HG02938 (cell line): ENCODE measurements at regions not wholly inside any gene's neighbourhood (a gene's known extent, or its start where the extent isn't known, plus 50 kb on each side); places are given as distances from the start of the nearest gene placed in this dataset.

Experiments used
- ATAC-seq: cut with Tn5 transposase; IDR thresholded peaks from one replicate; pipeline ENCODE4 v1.9.1; 2021; ENCODE audit warnings: mild to moderate bottlenecking, moderate library complexity; ENCODE audit not compliant: unreplicated experiment

DNA sequence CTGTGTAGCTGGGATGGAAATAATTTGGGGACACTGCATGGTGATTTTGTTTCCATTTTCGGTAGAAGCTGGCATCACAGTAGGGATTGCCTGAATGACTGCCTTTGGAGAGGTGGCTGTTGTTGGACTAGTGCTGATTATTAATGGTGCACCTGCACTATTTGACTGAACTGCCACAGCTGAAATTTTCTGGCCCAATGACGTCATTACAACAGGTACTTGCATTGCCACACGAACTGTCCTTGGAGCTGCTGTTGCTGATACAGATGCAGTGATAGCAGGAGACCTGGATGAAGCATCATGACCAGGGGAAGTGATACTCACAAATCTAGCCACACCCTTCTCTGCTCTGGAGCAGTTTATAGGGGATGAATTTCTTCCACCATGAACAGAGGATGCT is 95.6 kb upstream of the FOXC1 start:
- no peak for ATAC-seq

- ATAC-seq: no peak
Observed at GRCh38 chr6:1515280-1515679, 94.4 kb upstream of the FOXC1 start.

DNA sequence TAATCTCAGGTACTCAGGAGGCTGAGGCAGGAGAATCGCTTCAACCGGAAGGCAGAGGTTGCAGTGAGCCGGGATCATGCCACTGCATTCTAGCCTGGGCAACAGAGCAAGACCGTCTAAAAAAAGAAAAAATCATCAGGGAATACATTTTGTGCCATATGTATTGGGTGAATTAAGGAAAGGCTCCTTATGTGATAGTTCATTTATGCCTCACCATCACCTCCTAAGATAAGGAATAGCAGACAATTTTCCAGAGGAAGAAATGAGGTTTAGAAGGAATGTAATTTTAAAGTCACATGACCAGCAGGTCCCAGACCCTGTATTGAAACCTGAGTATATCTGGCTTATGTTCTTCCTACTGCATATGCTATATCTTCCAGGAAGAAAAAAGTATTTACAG is 93.9 kb upstream of the FOXC1 start:
- ATAC-seq: no peak

GRCh38 chr6:1516742-1517520 is 92.8 kb upstream of the FOXC1 start:
- no peak for ATAC-seq

- no peak for ATAC-seq
Observed at GRCh38 chr6:1518855-1519254, 90.9 kb upstream of the FOXC1 start.

DNA sequence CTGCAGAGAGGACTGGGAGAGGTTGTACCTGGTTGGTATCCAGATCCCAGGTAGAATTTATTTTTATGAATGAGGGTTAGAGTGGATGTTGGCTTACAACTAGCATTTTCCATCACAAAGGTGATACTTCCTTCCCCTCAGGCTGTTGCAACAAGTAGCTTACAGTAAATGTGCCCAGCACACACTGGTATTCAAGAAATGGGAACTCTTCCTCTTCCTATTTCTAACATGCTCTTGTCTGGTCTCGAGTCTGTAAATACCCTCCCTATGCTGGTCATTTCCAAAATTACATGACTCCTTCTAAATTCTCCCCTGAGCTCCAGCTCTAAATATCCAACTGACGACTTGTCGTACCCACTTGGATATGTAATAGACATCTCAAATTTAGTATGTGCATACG is 90.1 kb upstream of the FOXC1 start:
- no peak for ATAC-seq

GRCh38 chr6:1522779-1523178 is 86.9 kb upstream of the FOXC1 start:
- ATAC-seq: no peak

- ATAC-seq: no peak
Observed at GRCh38 chr6:1524040-1524480, 85.7 kb upstream of the FOXC1 start.

DNA sequence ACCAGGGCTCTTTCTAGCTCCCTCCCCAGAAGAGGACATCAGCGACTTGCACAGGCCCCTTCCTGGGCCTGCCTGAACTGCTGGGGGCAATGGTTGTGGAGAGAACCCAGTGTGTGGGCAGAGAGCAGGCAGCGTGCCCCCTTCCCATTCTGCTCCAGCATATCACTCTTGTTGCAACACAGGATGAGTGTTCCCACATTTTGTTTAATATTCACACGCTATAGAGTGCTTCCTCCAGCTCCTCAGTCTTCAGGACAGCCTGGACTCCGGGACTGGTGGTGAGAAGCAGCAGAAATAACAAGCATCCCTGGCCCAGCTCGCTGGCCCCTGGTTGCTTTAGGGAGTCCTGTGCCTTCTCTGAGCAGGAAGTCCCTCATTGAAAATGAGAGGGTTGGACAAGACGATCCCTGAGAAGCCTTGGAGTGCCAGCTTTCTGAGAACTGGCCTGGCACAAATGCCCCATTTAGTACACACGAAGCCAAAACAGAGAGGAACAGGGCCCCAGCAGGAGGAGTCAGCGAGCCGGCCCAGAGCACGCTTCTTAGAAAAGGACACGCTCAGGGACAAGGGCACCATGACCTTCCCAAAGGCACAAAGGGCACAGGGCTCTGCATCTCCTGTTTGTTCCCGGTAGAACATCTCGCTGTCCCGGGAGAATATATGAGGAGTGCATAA is 84.2 kb upstream of the FOXC1 start:
- no peak for ATAC-seq

GRCh38 chr6:1526398-1527072 is 83.2 kb upstream of the FOXC1 start:
- no peak for ATAC-seq

- ATAC-seq: no peak
Observed at GRCh38 chr6:1527073-1527457, 82.7 kb upstream of the FOXC1 start.

GRCh38 chr6:1535295-1535694 is 74.4 kb upstream of the FOXC1 start:
- no peak for ATAC-seq

DNA sequence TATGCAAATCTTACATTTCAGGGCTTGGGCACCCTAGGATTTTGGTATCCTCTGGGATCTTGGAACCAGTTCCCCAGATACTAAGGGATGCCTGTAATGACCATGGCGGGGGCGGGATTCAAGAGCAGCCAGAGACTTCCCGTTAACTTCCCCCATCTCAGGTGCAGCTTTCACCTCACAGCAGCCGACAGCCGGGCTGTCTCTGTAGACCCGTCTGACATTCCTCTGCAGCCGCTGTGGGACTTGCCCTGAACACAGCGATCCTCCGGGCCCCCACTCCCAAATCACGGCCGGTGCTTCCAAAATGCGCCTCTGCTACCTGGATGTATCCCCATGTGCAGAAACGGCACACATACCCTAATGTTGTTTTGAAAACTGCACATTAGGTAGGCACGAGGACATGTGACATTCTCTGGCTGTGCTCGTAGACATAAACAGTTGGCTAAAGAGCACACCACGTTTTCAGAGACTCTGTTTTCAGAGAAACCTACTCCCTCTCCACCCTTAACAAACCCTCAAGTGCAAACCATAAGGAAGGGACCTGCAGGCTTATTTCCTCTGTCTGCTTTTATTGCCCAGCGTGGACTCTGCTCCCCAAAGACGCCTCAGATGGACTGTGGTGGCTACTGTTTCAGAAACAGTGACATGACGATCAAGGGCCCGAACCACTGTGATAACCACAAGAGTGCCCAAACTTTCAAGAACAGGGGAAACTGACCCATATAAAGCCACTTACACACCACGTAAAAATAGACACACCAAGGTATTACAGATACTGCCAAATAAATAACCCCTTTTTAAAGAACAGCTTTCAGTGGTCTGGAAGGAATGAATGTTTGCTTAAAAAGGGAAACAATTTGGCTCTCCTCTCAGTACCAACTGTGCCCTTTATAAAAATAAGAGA is 72.9 kb upstream of the FOXC1 start:
- no peak for ATAC-seq

- no peak for ATAC-seq
Observed at GRCh38 chr6:1538369-1538768, 71.3 kb upstream of the FOXC1 start.

- no peak for ATAC-seq
Observed at GRCh38 chr6:1538810-1539478, 70.8 kb upstream of the FOXC1 start.

DNA sequence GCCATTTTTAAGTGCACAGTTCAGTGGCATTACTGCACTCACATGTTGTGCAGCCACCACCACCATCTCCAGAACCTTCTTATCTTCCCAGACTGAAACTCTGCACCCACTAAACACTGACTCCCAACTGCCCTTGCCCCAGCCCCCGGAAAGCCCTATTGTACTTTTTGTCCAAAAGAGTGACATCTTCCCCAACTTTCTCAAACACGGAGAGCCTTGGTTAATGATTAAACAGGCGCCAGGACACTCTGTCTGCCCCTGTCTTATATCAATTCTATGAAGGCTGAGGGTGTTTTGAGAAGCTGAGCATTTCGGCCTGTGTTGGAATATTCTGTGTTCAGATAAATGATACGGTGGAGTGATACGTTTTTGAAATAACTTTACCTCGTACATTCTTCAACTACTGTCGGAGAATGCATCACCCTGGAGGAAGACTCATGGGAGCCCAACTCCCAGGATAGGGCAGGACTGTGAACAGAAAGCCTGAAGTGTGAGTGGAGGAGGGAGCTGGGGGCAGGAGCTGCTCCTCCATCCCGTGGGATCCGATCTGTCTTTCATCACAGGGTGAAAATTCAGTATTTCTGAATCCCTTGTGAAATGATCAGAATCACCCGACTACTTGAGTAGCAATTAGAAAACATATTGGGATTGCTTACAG is 68.7 kb upstream of the FOXC1 start:
- no peak for ATAC-seq

DNA sequence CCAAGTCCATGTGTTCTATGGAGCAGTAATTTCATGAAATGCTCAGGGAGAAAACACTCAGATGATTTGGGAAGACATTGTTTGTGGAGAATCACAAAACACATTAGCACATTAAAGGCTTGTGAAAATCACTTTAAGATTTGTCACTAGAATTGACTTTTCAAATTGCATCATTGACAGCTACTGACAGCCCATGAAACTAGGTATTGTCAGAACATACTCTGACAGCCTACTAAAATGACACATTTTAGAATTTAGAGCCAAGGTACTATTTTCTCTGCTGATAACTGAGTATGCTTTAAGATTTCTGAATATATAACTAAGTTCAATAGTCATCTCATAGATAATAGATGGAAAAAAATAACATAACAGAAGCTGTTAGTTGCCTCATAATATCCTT is 67.4 kb upstream of the FOXC1 start:
- no peak for ATAC-seq

GRCh38 chr6:1542764-1543163 is 67.0 kb upstream of the FOXC1 start:
- ATAC-seq: no peak

GRCh38 chr6:1544000-1544399 is 65.7 kb upstream of the FOXC1 start:
- no peak for ATAC-seq

DNA sequence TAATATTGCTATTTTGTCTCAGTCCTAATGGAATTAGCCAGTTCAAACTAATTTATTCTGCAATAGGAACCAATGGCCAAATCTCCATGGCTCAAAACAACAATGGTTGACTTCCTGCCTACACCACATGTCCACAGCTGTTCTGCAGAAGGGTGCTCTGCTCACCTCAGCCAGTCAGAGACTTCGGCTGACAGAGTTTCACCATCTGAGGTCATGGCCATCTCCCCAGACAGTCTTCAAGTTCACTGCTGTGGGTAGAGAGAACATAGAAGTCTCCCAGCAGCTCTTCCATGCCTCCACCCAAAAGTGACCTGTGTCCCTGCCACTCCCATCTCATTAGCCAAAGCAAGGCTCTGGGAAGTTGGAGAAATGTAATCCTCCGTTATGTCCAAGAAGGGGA is 65.1 kb upstream of the FOXC1 start:
- no peak for ATAC-seq
